ENCODE measurements at regions not wholly inside any gene's neighbourhood (a gene's known extent, or its start where the extent isn't known, plus 50 kb on each side); places are given as distances from the start of the nearest gene placed in this dataset.

GRCh38 chr15:91407269-91407889 lies 307.3 kb downstream of the SV2B start:
- no peaks in the 10 kb centered on the region for H4K20me1 ChIP-seq (ENCODE audit: control insufficient read depth, extremely low read depth, insufficient read depth, low read length)
- H3K4me3 ChIP-seq (ENCODE audit: control insufficient read depth in 2 of 3, extremely low read depth in 1 of 3, insufficient read depth in 2 of 3, low read depth in 1 of 3, low read length in 3 of 3), result peak overlapping the region in 2 of 3 experiments; percentile 9 to 16
- FAIRE-seq (peak; percentile 97), DNase-seq (ENCODE audit: low read depth, low spot score) (peak; percentile 75)
- dilution Hi-C loops (cut with MboI; ENCODE audit: extremely low pct_ligation_motif_present, low sequenced_read_pairs), result no loop called here
- no peaks in the 10 kb centered on the region for H3K36me3 ChIP-seq (ENCODE audit: control insufficient read depth in 2 of 2, extremely low read depth in 1 of 2, insufficient read depth in 2 of 2, low read length in 2 of 2)
- H2AFZ ChIP-seq (ENCODE audit: control insufficient read depth, low read length), result peak overlapping the region; percentile 56
- TF ChIP-seq CTCF (optimal IDR thresholded peaks at IDR 0.05 in 1 of 3, IDR thresholded peaks at IDR 0.05 in 1 of 3, conservative IDR thresholded peaks at IDR 0.05 in 1 of 3; ENCODE audit: extremely low read depth in 1 of 3, insufficient read depth in 2 of 3, low read length in 3 of 3) (no peak), EZH2 (IDR thresholded peaks at IDR 0.05; ENCODE audit: low read length) (no peak)
- H3K9ac ChIP-seq (ENCODE audit: control insufficient read depth, extremely low read depth, insufficient read depth, low read length), result peak overlapping the region; percentile 35
- peaks cover 14% of the 10 kb centered on the region for H3K4me1 ChIP-seq (ENCODE audit: control insufficient read depth, extremely low read depth, insufficient read depth, low read length)
- H3K27ac ChIP-seq (ENCODE audit: control insufficient read depth, insufficient read depth, low read length), result peak overlapping the region; percentile 45
- H3K9me1 ChIP-seq (ENCODE audit: control insufficient read depth, extremely low read depth, insufficient read depth, low read length), result no peaks in the 10 kb centered on the region
- H3K4me2 ChIP-seq (ENCODE audit: control insufficient read depth, extremely low read depth, insufficient read depth, low read depth, low read length), result peak overlapping the region; percentile 59
- H3K79me2 ChIP-seq (ENCODE audit: control insufficient read depth, insufficient read depth, low read length), result no peaks in the 10 kb centered on the region
- H3K27me3 ChIP-seq (ENCODE audit: control insufficient read depth, extremely low read depth, insufficient read depth, low read length), result no peaks in the 10 kb centered on the region
- H3K9me3 ChIP-seq (ENCODE audit: control insufficient read depth, low read depth, low read length), result no peaks in the 10 kb centered on the region

GRCh38 chr15:91408476-91409076 lies 308.5 kb downstream of the SV2B start:
- Histone ChIP-seq H3K27ac (ENCODE audit: control insufficient read depth, insufficient read depth, low read length) (no peak overlapping the region), H3K4me2 (ENCODE audit: control insufficient read depth, extremely low read depth, insufficient read depth, low read depth, low read length) (peak overlapping the region; percentile 23), H3K9me3 (ENCODE audit: control insufficient read depth, low read depth, low read length) (no peaks in the 10 kb centered on the region), H3K4me1 (ENCODE audit: control insufficient read depth, extremely low read depth, insufficient read depth, low read length) (peaks cover 14% of the 10 kb centered on the region), H3K36me3 (ENCODE audit: control insufficient read depth in 2 of 2, extremely low read depth in 1 of 2, insufficient read depth in 2 of 2, low read length in 2 of 2) (no peaks in the 10 kb centered on the region), H4K20me1 (ENCODE audit: control insufficient read depth, extremely low read depth, insufficient read depth, low read length) (no peaks in the 10 kb centered on the region), H3K79me2 (ENCODE audit: control insufficient read depth, insufficient read depth, low read length) (no peaks in the 10 kb centered on the region), H2AFZ (ENCODE audit: control insufficient read depth, low read length) (no peak overlapping the region), H3K9me1 (ENCODE audit: control insufficient read depth, extremely low read depth, insufficient read depth, low read length) (no peaks in the 10 kb centered on the region), H3K9ac (ENCODE audit: control insufficient read depth, extremely low read depth, insufficient read depth, low read length) (no peak overlapping the region), H3K4me3 (ENCODE audit: control insufficient read depth in 2 of 3, extremely low read depth in 1 of 3, insufficient read depth in 2 of 3, low read depth in 1 of 3, low read length in 3 of 3) (no peak overlapping the region), H3K27me3 (ENCODE audit: control insufficient read depth, extremely low read depth, insufficient read depth, low read length) (no peaks in the 10 kb centered on the region)
- no peak for TF ChIP-seq CTCF (optimal IDR thresholded peaks at IDR 0.05 in 1 of 3, IDR thresholded peaks at IDR 0.05 in 1 of 3, conservative IDR thresholded peaks at IDR 0.05 in 1 of 3; ENCODE audit: extremely low read depth in 1 of 3, insufficient read depth in 2 of 3, low read length in 3 of 3)
- no peak for TF ChIP-seq EZH2 (IDR thresholded peaks at IDR 0.05; ENCODE audit: low read length)
- DNase-seq (ENCODE audit: low read depth, low spot score) (no peak), FAIRE-seq (peak; percentile 48)
- dilution Hi-C loops (cut with MboI; ENCODE audit: extremely low pct_ligation_motif_present, low sequenced_read_pairs), result no loop called here

Measured in keratinocyte (primary cell).